Neural cell (in vitro differentiated cells): ENCODE measurements at regions not wholly inside any gene's neighbourhood (a gene's known extent, or its start where the extent isn't known, plus 50 kb on each side); places are given as distances from the start of the nearest gene placed in this dataset.

Source experiments
- H2AFZ ChIP-seq: fragments of 200-600, 300-800 bp; sonication (generic), shearing (Covaris generic); 2 replicates; pipeline ENCODE4 v1.6.0; 2014; ENCODE audit warnings: low read depth, mild to moderate bottlenecking, antibody characterized with exemption, low read length, moderate library complexity
- H3F3A ChIP-seq: fragments of 200-600 bp; shearing (Covaris generic); 2 replicates; pipeline ENCODE4 v1.6.1; 2016; ENCODE audit warnings: mild to moderate bottlenecking, moderate library complexity, mixed read lengths, antibody characterized with exemption, low read length; ENCODE audit not compliant: insufficient read depth, poor library complexity, severe bottlenecking
- H3K27ac ChIP-seq: fragments of 200-600, 300-800 bp; sonication (generic), shearing (Covaris generic); 2 replicates; pipeline ENCODE4 v1.5.1; 2014; ENCODE audit warnings: mild to moderate bottlenecking, low read length, moderate library complexity
- H3K27me3 ChIP-seq: fragments of 300-800, 200-600 bp; sonication (generic), shearing (Covaris generic); 2 replicates; pipeline ENCODE4 v1.6.0; 2014; ENCODE audit warnings: mild to moderate bottlenecking, low read depth, low read length, moderate library complexity; ENCODE audit not compliant: insufficient read depth
- H3K36me3 ChIP-seq: fragments of 300-800, 200-600 bp; sonication (generic), shearing (Covaris generic); 2 replicates; pipeline ENCODE4 v1.5.1; 2014; ENCODE audit warnings: mild to moderate bottlenecking, antibody characterized with exemption, low read length, moderate library complexity; ENCODE audit not compliant: insufficient read depth
- H3K4me2 ChIP-seq: fragments of 300-800, 200-600 bp; sonication (generic), shearing (Covaris generic); 2 replicates; pipeline ENCODE4 v1.6.0; 2014; ENCODE audit warnings: mild to moderate bottlenecking, low read length
- H3K4me3 ChIP-seq: fragments of 300-800, 200-600 bp; sonication (generic), shearing (Covaris generic); 2 replicates; pipeline ENCODE4 v1.5.1; 2014; ENCODE audit warnings: mild to moderate bottlenecking, low read length, moderate library complexity
- H3K79me2 ChIP-seq: fragments of 200-600 bp; shearing (Covaris generic); replicated peaks from 2 replicates; pipeline ENCODE4 v1.6.0; 2014; ENCODE audit warnings: mild to moderate bottlenecking, low read length, moderate library complexity; ENCODE audit not compliant: insufficient read depth
- H3K9ac ChIP-seq: fragments of 300-800, 200-600 bp; sonication (generic), shearing (Covaris generic); 2 replicates; pipeline ENCODE4 v1.6.1; 2016; ENCODE audit warnings: mild to moderate bottlenecking, low read length, mixed read lengths
- H3K9me2 ChIP-seq: fragments of 200-600 bp; shearing (Covaris generic); 2 replicates; pipeline ENCODE4 v1.6.1; 2016; ENCODE audit warnings: mild to moderate bottlenecking, low read length, mixed read lengths; ENCODE audit not compliant: insufficient read depth
- H3K9me3 ChIP-seq: fragments of 200-600, 300-800 bp; sonication (generic), shearing (Covaris generic); 2 replicates; pipeline ENCODE4 v1.6.1; 2016; ENCODE audit warnings: mild to moderate bottlenecking, mixed run types, low read length, moderate library complexity, mixed read lengths
- H4K20me1 ChIP-seq: fragments of 200-600 bp; shearing (Covaris generic); 2 replicates; pipeline ENCODE4 v1.6.1; 2016; ENCODE audit warnings: mild to moderate bottlenecking, mixed run types; ENCODE audit not compliant: insufficient read depth
- EP300 ChIP-seq: fragments of 450-650 bp; conservative IDR thresholded peaks from 2 replicates; pipeline ENCODE4 v1.6.1; 2014; ENCODE audit warnings: antibody characterized with exemption, mild to moderate bottlenecking, moderate library complexity; ENCODE audit not compliant: poor library complexity, severe bottlenecking
- EZH2 ChIP-seq: fragments of 200-600, 300-800 bp; shearing (Covaris generic), sonication (generic); IDR thresholded peaks from 2 replicates; pipeline ENCODE4 v1.6.1; 2014; ENCODE audit warnings: antibody characterized with exemption, low read length, borderline replicate concordance, mild to moderate bottlenecking; ENCODE audit not compliant: insufficient read depth, poor library complexity, severe bottlenecking
- MXI1 ChIP-seq: fragments of 450-650 bp; conservative IDR thresholded peaks from 2 replicates; pipeline ENCODE4 v1.6.1; 2014; ENCODE audit warnings: antibody characterized with exemption, mild to moderate bottlenecking; ENCODE audit not compliant: poor library complexity, severe bottlenecking
- POLR2AphosphoS5 ChIP-seq: IDR thresholded peaks from 2 replicates; pipeline ENCODE4 v1.6.1; 2012
- RAD21 ChIP-seq: fragments of 450-650 bp; conservative IDR thresholded peaks from 2 replicates; pipeline ENCODE4 v1.6.1; 2014; ENCODE audit warnings: antibody characterized with exemption, mild to moderate bottlenecking, moderate library complexity
- REST ChIP-seq: IDR thresholded peaks from 2 replicates; pipeline ENCODE4 v1.6.1; 2012; ENCODE audit warnings: borderline replicate concordance
- SMC3 ChIP-seq: fragments of 450-650 bp; conservative IDR thresholded peaks from 2 replicates; pipeline ENCODE4 v1.6.1; 2014; ENCODE audit warnings: antibody characterized with exemption, mild to moderate bottlenecking, moderate library complexity; ENCODE audit not compliant: poor library complexity
- TAF1 ChIP-seq: IDR thresholded peaks from 2 replicates; pipeline ENCODE4 v1.6.1; 2012; ENCODE audit warnings: low read depth
- TF ChIP-seq, protein P1 (sequence below): fragments of 450-650 bp; IDR thresholded peaks from 2 replicates; pipeline ENCODE4 v1.5.1; 2014; ENCODE audit warnings: antibody characterized with exemption, mild to moderate bottlenecking, moderate library complexity; ENCODE audit not compliant: poor library complexity, severe bottlenecking

- TF ChIP-seq, protein P1, sequence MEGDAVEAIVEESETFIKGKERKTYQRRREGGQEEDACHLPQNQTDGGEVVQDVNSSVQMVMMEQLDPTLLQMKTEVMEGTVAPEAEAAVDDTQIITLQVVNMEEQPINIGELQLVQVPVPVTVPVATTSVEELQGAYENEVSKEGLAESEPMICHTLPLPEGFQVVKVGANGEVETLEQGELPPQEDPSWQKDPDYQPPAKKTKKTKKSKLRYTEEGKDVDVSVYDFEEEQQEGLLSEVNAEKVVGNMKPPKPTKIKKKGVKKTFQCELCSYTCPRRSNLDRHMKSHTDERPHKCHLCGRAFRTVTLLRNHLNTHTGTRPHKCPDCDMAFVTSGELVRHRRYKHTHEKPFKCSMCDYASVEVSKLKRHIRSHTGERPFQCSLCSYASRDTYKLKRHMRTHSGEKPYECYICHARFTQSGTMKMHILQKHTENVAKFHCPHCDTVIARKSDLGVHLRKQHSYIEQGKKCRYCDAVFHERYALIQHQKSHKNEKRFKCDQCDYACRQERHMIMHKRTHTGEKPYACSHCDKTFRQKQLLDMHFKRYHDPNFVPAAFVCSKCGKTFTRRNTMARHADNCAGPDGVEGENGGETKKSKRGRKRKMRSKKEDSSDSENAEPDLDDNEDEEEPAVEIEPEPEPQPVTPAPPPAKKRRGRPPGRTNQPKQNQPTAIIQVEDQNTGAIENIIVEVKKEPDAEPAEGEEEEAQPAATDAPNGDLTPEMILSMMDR: no peak
- no peak for TF ChIP-seq TAF1
- Histone ChIP-seq H3K4me2 (no peak overlapping the region), H3K79me2 (no peaks in the 10 kb centered on the region), H3K27me3 (no peaks in the 10 kb centered on the region), H3K9me3 (no peaks in the 10 kb centered on the region), H3K4me3 (no peak overlapping the region), H3K36me3 (no peaks in the 10 kb centered on the region), H3K27ac (no peak overlapping the region), H3K9me2 (no peaks in the 10 kb centered on the region), H3F3A (peaks cover 4% of the 10 kb centered on the region), H4K20me1 (no peaks in the 10 kb centered on the region), H3K9ac (no peak overlapping the region), H2AFZ (no peak overlapping the region)
These were observed 253.0 kb upstream of the ADAMTS9 start for GRCh38 chr3:64940596-64941348.

GRCh38 chr3:64939747-64940450 lies 252.1 kb upstream of the ADAMTS9 start:
- no peak overlapping the region for H2AFZ ChIP-seq
- no peak for TF ChIP-seq SMC3
- TF ChIP-seq MXI1: no peak
- TF ChIP-seq TAF1: no peak
- no peak for TF ChIP-seq EP300
- no peak for TF ChIP-seq RAD21
- no peak for TF ChIP-seq POLR2AphosphoS5
- no peak for TF ChIP-seq EZH2
- no peak overlapping the region for H3K27ac ChIP-seq
- H3F3A ChIP-seq: no peaks in the 10 kb centered on the region
- H3K4me3 ChIP-seq: no peak overlapping the region
- no peaks in the 10 kb centered on the region for H3K9me2 ChIP-seq
- H3K79me2 ChIP-seq: no peaks in the 10 kb centered on the region
- H3K9me3 ChIP-seq: no peaks in the 10 kb centered on the region
- no peak overlapping the region for H3K9ac ChIP-seq
- no peak overlapping the region for H3K4me2 ChIP-seq
- no peaks in the 10 kb centered on the region for H3K27me3 ChIP-seq
- H3K36me3 ChIP-seq: no peaks in the 10 kb centered on the region
- H4K20me1 ChIP-seq: no peaks in the 10 kb centered on the region

DNA sequence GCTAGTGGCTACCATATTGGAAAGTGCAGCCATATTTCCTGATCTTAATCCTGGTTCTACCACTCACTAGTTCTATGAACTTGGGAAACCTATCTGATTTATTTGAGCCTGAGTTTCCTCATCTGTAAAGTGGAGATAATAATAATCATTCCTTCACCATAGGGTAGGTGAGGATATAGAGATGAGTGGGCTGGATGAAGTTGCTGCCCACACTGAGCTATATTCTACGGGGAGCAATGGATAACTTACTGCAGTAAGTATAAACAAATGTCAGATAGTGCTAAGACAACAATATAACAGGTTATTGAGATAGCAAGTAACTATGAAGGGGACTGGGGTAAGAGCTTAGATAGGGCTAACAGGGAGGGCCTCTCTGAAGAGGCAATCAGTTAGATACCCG lies 251.5 kb upstream of the ADAMTS9 start:
- H3K27ac ChIP-seq: no peak overlapping the region
- no peaks in the 10 kb centered on the region for H3K36me3 ChIP-seq
- H3K4me3 ChIP-seq: no peak overlapping the region
- H3K9ac ChIP-seq: no peak overlapping the region
- H2AFZ ChIP-seq: no peak overlapping the region
- H3K27me3 ChIP-seq: no peaks in the 10 kb centered on the region
- H3K9me3 ChIP-seq: no peaks in the 10 kb centered on the region
- no peaks in the 10 kb centered on the region for H4K20me1 ChIP-seq
- no peaks in the 10 kb centered on the region for H3K9me2 ChIP-seq
- no peaks in the 10 kb centered on the region for H3K79me2 ChIP-seq
- no peaks in the 10 kb centered on the region for H3F3A ChIP-seq
- H3K4me2 ChIP-seq: no peak overlapping the region
- TF ChIP-seq EP300: no peak
- TF ChIP-seq, protein P1: no peak
- no peak for TF ChIP-seq POLR2AphosphoS5
- TF ChIP-seq RAD21: no peak
- TF ChIP-seq SMC3: no peak
- no peak for TF ChIP-seq EZH2
- no peak for TF ChIP-seq MXI1
- no peak for TF ChIP-seq TAF1
- TF ChIP-seq REST: no peak
